AG04450 (cell line): ENCODE measurements at regions not wholly inside any gene's neighbourhood (a gene's known extent, or its start where the extent isn't known, plus 50 kb on each side); places are given as distances from the start of the nearest gene placed in this dataset.

Experiments
- CTCF ChIA-PET: fragments of 300-600, 350-600 bp; formaldehyde crosslinking; extraction: SDS; loops from one replicate; lab custom pipeline; 2022; ENCODE audit warnings: antibody characterized with exemption, inconsistent platforms; lab: Charles Lee
- POLR2A ChIA-PET: fragments of 350-600 bp; formaldehyde crosslinking; extraction: SDS; loops from one replicate; lab custom pipeline; 2021; ENCODE audit warnings: antibody characterized with exemption, inconsistent platforms; lab: Yijun Ruan, JAX
- DNase-seq: peaks from one replicate; pipeline ENCODE4 v3.0.0-alpha.2; 2011; ENCODE audit warnings: low read depth, low spot score
- H3K27ac ChIP-seq: one replicate; pipeline ENCODE4 v1.5.1; 2012; ENCODE audit warnings: low read depth, low read length, control low read depth
- H3K27me3 ChIP-seq: one replicate; pipeline ENCODE4 v1.6.0; 2012; ENCODE audit warnings: low read length; ENCODE audit not compliant: control insufficient read depth, insufficient read depth
- H3K4me3 ChIP-seq: 2 replicates; pipeline ENCODE4 v1.5.1; 2011; ENCODE audit warnings: mild to moderate bottlenecking, low read depth, low read length, control low read depth
- H3K9me3 ChIP-seq: 2 replicates; pipeline ENCODE4 v1.5.1; 2012; ENCODE audit warnings: low read length; ENCODE audit not compliant: control insufficient read depth, insufficient read depth
- TF ChIP-seq, protein P1 (sequence below): IDR thresholded peaks from 2 replicates; pipeline ENCODE4 v1.5.1; 2011; ENCODE audit warnings: low read depth, low read length, control low read depth, inconsistent platforms

DNA sequence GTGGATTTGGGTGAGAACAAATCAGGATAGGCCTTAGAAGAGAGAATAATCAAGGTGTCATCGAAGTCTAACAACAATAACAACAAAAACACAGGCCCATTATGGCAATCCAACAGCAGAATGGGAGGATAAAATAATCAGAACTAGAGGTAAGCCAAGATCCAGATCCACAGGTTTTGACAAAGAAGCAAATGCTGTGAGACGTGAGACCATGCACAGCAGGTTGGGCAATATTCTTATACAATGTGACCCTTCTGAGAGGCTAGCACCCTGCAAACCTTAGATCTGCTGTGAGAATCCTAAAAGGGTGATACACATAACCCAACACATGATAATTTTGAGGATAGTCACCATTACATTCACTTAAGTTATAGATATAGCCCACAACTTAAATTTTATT lies 352.9 kb downstream of the CDH10 start:
- Histone ChIP-seq H3K27ac (no peak overlapping the region), H3K4me3 (no peak overlapping the region), H3K9me3 (peaks cover 4% of the 10 kb centered on the region; the same call in 1 of the 2 replicates), H3K27me3 (no peaks in the 10 kb centered on the region)
- ChIA-PET POLR2A (no interaction called here), CTCF (no interaction called here)
- TF ChIP-seq, protein P1, sequence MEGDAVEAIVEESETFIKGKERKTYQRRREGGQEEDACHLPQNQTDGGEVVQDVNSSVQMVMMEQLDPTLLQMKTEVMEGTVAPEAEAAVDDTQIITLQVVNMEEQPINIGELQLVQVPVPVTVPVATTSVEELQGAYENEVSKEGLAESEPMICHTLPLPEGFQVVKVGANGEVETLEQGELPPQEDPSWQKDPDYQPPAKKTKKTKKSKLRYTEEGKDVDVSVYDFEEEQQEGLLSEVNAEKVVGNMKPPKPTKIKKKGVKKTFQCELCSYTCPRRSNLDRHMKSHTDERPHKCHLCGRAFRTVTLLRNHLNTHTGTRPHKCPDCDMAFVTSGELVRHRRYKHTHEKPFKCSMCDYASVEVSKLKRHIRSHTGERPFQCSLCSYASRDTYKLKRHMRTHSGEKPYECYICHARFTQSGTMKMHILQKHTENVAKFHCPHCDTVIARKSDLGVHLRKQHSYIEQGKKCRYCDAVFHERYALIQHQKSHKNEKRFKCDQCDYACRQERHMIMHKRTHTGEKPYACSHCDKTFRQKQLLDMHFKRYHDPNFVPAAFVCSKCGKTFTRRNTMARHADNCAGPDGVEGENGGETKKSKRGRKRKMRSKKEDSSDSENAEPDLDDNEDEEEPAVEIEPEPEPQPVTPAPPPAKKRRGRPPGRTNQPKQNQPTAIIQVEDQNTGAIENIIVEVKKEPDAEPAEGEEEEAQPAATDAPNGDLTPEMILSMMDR, result no peak
- no peak for DNase-seq

DNA sequence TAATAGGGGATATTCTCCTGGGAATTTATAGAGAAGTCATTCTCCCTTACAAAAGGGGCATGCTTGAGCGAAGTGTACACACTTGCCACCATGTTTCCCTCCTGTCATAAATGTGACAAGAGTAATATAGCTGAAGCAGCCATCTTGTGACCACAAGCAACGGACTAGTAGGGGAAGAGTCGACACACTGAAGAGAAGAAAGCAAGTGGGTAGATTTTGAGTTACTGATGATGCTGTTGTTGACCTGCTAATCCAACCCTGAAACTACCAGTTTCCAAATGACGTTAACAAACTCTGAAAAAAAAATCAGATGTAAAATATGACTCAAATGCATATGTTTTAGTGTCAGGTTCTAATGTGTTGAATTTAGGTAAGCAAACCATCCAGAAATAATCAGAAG lies 350.4 kb downstream of the CDH10 start:
- no peak overlapping the region for H3K27ac ChIP-seq
- DNase-seq, result no peak
- POLR2A ChIA-PET, result no interaction called here

DNA sequence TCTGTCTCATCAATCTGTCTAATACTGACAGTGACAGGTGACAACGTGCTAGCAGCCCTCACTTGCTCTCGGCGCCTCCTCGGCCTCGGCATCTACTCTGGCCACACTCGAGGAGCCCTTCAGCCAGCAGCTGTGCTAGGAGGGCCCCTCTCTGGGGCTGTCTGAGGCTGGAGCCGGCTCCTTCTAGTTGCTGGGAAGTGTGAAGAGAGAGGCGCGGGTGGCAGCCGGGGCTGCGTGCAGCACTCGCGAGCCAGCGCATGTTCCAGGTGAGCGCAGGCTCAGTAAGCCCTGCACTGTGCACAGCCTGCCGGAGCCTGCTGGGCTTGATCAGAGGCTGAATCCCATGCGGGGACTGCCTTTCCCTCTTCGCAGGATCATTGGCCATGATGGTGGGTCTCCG lies 330.7 kb downstream of the CDH10 start:
- Histone ChIP-seq H3K4me3 (no peak overlapping the region), H3K27ac (no peak overlapping the region), H3K27me3 (no peaks in the 10 kb centered on the region), H3K9me3 (peaks cover 15% of the 10 kb centered on the region)
- DNase-seq, result no peak
- POLR2A ChIA-PET, result no interaction called here
- CTCF ChIA-PET, result no interaction called here
- TF ChIP-seq, protein P1, result no peak

More for the DNA sequence above, 350.4 kb downstream of the CDH10 start:
- TF ChIP-seq, protein P1, result no peak
- Histone ChIP-seq H3K27me3 (no peaks in the 10 kb centered on the region), H3K4me3 (no peak overlapping the region), H3K9me3 (peaks cover 4% of the 10 kb centered on the region; the same call in 1 of the 2 replicates)
- CTCF ChIA-PET, result no interaction called here

DNA sequence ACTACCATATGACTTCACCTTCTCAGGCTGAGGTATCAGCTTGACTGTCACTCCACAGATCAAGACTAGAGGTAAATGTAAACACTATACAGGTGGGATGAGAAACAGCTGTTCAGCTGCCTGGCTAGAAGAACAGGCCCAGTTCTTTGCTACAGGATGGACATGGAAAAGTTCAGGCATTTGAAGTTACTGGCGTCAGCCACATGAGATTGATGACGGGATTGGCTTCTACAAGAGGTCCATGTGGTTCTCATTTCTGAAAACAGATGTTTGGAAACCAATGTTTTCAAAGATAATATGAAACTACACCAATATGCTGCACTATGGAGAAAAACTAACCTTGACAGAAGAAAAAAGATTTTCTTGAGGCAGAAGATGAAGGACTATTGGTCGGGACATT lies 324.1 kb downstream of the CDH10 start:
- no peak for DNase-seq
- TF ChIP-seq, protein P1, result no peak
- Histone ChIP-seq H3K27me3 (no peaks in the 10 kb centered on the region), H3K27ac (no peak overlapping the region), H3K9me3 (0 out of 2 replicates have a peak, but pooled peaks cover 2% of the 10 kb centered on the region), H3K4me3 (no peak overlapping the region)
- ChIA-PET POLR2A (no interaction called here), CTCF (no interaction called here)

DNA sequence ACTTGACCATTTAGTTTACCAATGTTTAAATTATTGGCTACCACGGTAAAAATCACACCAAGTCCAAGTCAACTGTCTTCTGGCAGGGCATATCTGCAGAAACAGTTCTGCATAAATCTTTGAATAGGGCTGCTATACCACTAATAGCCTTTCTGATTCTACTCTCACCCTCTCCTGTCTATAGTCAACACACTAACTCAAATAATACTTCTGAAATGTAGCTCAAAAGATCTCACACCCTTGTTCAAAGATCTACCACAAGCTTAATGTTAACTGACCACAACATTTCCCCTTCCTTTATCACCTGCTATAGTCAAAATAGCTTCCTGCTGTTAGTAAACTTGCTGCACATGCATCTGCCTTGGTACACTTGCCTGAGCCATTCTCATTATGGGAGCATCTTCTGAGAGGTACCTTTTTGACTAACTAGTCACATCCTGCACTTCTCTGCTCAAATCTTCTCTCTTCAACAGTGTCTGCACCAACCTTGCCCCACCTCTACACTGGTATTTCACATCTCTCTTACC lies 319.4 kb downstream of the CDH10 start:
- TF ChIP-seq, protein P1, result no peak
- ChIA-PET POLR2A (no interaction called here), CTCF (no interaction called here)
- Histone ChIP-seq H3K27me3 (no peaks in the 10 kb centered on the region), H3K9me3 (no peaks in the 10 kb centered on the region; the same call in 1 of the 2 replicates), H3K27ac (no peak overlapping the region), H3K4me3 (no peak overlapping the region)
- no peak for DNase-seq
